NCI-H1105 (cell line): ENCODE measurements at regions not wholly inside any gene's neighbourhood (a gene's known extent, or its start where the extent isn't known, plus 50 kb on each side); places are given as distances from the start of the nearest gene placed in this dataset.

Experiments used
- DNase-seq: peaks from one replicate; lab custom pipeline; 2025; lab: John Stamatoyannopoulos, UW

- DNase-seq = no peak
These were observed 216.7 kb downstream of the GRIN2B start for GRCh38 chr12:13764748-13765147.

- DNase-seq = no peak
These were observed 232.0 kb downstream of the GRIN2B start for GRCh38 chr12:13749389-13749788.

- no peak for DNase-seq
These were observed 236.1 kb downstream of the GRIN2B start for GRCh38 chr12:13745111-13745860.

- DNase-seq = no peak
These were observed 236.8 kb downstream of the GRIN2B start for GRCh38 chr12:13744561-13744960.

- DNase-seq = no peak
These were observed 241.3 kb downstream of the GRIN2B start for GRCh38 chr12:13740149-13740545.

- no peak for DNase-seq
These were observed 245.7 kb downstream of the GRIN2B start for GRCh38 chr12:13735734-13736133.

- DNase-seq = no peak
These were observed 246.7 kb downstream of the GRIN2B start for GRCh38 chr12:13734584-13735152.

- DNase-seq = peak; percentile 85
These were observed 253.7 kb downstream of the GRIN2B start for GRCh38 chr12:13727707-13728195.

GRCh38 chr12:13725049-13725448 is 256.4 kb downstream of the GRIN2B start:
- no peak for DNase-seq

- no peak for DNase-seq
These were observed 257.3 kb downstream of the GRIN2B start for GRCh38 chr12:13724136-13724535.

GRCh38 chr12:13719986-13720385 is 261.4 kb downstream of the GRIN2B start:
- DNase-seq = no peak

- DNase-seq = no peak
These were observed 263.1 kb downstream of the GRIN2B start for GRCh38 chr12:13718271-13718670.

- DNase-seq = no peak
These were observed 265.3 kb downstream of the GRIN2B start for GRCh38 chr12:13716119-13716518.

GRCh38 chr12:13713556-13714410 is 267.6 kb downstream of the GRIN2B start:
- no peak for DNase-seq

GRCh38 chr12:13707829-13708228 is 273.6 kb downstream of the GRIN2B start:
- no peak for DNase-seq

- DNase-seq = no peak
These were observed 279.0 kb downstream of the GRIN2B start for GRCh38 chr12:13702381-13702780.

GRCh38 chr12:13701502-13701901 is 279.9 kb downstream of the GRIN2B start:
- DNase-seq = no peak

GRCh38 chr12:13697973-13698372 is 283.4 kb downstream of the GRIN2B start:
- DNase-seq = no peak

- no peak for DNase-seq
These were observed 285.6 kb downstream of the GRIN2B start for GRCh38 chr12:13695781-13696180.

- DNase-seq = no peak
These were observed 289.1 kb downstream of the GRIN2B start for GRCh38 chr12:13692332-13692731.

- no peak for DNase-seq
These were observed 289.8 kb downstream of the GRIN2B start for GRCh38 chr12:13691598-13691997.

GRCh38 chr12:13687633-13688032 is 293.8 kb downstream of the GRIN2B start:
- no peak for DNase-seq

- no peak for DNase-seq
These were observed 295.1 kb downstream of the GRIN2B start for GRCh38 chr12:13686260-13686659.
